Activated naive CD8-positive, alpha-beta T cell treated with anti-CD3 and anti-CD28 coated beads, Interleukin-2, amount 50 U/mL, for 24 hours (primary cell): ENCODE measurements at regions not wholly inside any gene's neighbourhood (a gene's known extent, or its start where the extent isn't known, plus 50 kb on each side); places are given as distances from the start of the nearest gene placed in this dataset.

Experiments used
- ATAC-seq: fragments of 150-1000 bp; cut with Tn5 transposase; one replicate; pipeline ENCODE4 v1.10.0; 2021
- DNase-seq: peaks from one replicate; pipeline ENCODE4 v3.0.0; 2021
- H3K27ac Mint-ChIP-seq: one replicate; pipeline ENCODE4 v1.8.0; 2021; ENCODE audit warnings: mild to moderate bottlenecking, mixed read lengths
- H3K27me3 Mint-ChIP-seq: one replicate; pipeline ENCODE4 v1.8.0; 2021; ENCODE audit warnings: mixed read lengths
- H3K36me3 Mint-ChIP-seq: one replicate; pipeline ENCODE4 v1.8.0; 2021; ENCODE audit warnings: low read depth, mixed read lengths
- H3K4me1 Mint-ChIP-seq: one replicate; pipeline ENCODE4 v1.8.0; 2021; ENCODE audit warnings: mixed read lengths
- H3K4me3 Mint-ChIP-seq: one replicate; pipeline ENCODE4 v1.8.0; 2021; ENCODE audit warnings: mild to moderate bottlenecking, moderate library complexity, mixed read lengths
- H3K9me3 Mint-ChIP-seq: one replicate; pipeline ENCODE4 v1.8.0; 2021; ENCODE audit warnings: mixed read lengths

GRCh38 chr1:4353090-4353856, 301.1 kb upstream of the AJAP1 start:
- no peak for ATAC-seq
- H3K4me1 Mint-ChIP-seq = no peaks in the 10 kb centered on the region
- no peak for DNase-seq
- no peak overlapping the region for H3K27ac Mint-ChIP-seq
- H3K36me3 Mint-ChIP-seq = no peaks in the 10 kb centered on the region
- H3K27me3 Mint-ChIP-seq = no peaks in the 10 kb centered on the region
- no peak overlapping the region for H3K4me3 Mint-ChIP-seq
- no peaks in the 10 kb centered on the region for H3K9me3 Mint-ChIP-seq

- no peaks in the 10 kb centered on the region for H3K36me3 Mint-ChIP-seq
- no peak for DNase-seq
- no peaks in the 10 kb centered on the region for H3K27me3 Mint-ChIP-seq
- no peak overlapping the region for H3K27ac Mint-ChIP-seq
- no peaks in the 10 kb centered on the region for H3K9me3 Mint-ChIP-seq
- H3K4me3 Mint-ChIP-seq = no peak overlapping the region
- ATAC-seq = no peak
- H3K4me1 Mint-ChIP-seq = no peaks in the 10 kb centered on the region
Observed at GRCh38 chr1:4355839-4356238, 298.6 kb upstream of the AJAP1 start.

GRCh38 chr1:4362314-4363044, 291.9 kb upstream of the AJAP1 start:
- Mint-ChIP-seq H3K4me1 (no peaks in the 10 kb centered on the region), H3K36me3 (no peaks in the 10 kb centered on the region), H3K9me3 (no peaks in the 10 kb centered on the region)

GRCh38 chr1:4366091-4366490, 288.3 kb upstream of the AJAP1 start:
- Mint-ChIP-seq H3K27me3 (no peaks in the 10 kb centered on the region), H3K27ac (no peak overlapping the region), H3K4me1 (no peaks in the 10 kb centered on the region), H3K9me3 (no peaks in the 10 kb centered on the region), H3K36me3 (no peaks in the 10 kb centered on the region), H3K4me3 (no peak overlapping the region)
- DNase-seq (no peak), ATAC-seq (no peak)

More at GRCh38 chr1:4362314-4363044, 291.9 kb upstream of the AJAP1 start:
- ATAC-seq = no peak
- H3K27me3 Mint-ChIP-seq = no peaks in the 10 kb centered on the region
- DNase-seq = no peak
- no peak overlapping the region for H3K27ac Mint-ChIP-seq
- H3K4me3 Mint-ChIP-seq = no peak overlapping the region

DNA sequence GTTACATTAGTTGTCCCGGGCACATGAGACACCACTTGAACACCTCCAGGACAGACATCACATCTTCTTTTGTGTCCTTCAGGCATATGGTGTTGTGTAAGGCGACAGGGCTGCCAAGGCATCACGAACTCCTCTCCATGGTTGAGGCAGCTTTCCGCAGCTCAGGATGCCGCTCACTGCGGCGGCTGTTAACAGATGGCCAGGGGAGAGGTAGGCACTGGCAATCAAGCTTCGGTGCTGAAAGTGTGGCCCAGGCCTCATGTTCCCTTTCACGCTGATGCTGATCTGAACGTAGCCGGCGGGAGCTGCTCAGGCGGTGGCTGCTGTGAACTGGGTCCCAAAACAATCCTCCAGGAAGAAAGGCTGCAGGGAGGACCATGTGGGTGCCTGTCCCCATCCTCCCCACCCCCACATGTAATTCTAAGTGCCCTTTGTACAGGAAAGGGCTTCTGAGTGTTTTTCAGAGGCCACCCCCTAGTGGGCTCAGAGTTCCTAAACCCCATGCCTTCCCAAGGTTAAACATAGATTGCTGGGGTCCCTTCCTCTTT, 287.1 kb upstream of the AJAP1 start:
- Mint-ChIP-seq H3K4me1 (no peaks in the 10 kb centered on the region), H3K9me3 (no peaks in the 10 kb centered on the region), H3K4me3 (no peak overlapping the region), H3K27ac (no peak overlapping the region), H3K36me3 (no peaks in the 10 kb centered on the region), H3K27me3 (no peaks in the 10 kb centered on the region)
- ATAC-seq (no peak), DNase-seq (no peak)

- H3K9me3 Mint-ChIP-seq = no peaks in the 10 kb centered on the region
- DNase-seq (no peak), ATAC-seq (no peak)
- no peaks in the 10 kb centered on the region for H3K27me3 Mint-ChIP-seq
- H3K27ac Mint-ChIP-seq = no peak overlapping the region
- H3K36me3 Mint-ChIP-seq = no peaks in the 10 kb centered on the region
- no peak overlapping the region for H3K4me3 Mint-ChIP-seq
- no peaks in the 10 kb centered on the region for H3K4me1 Mint-ChIP-seq
Observed at GRCh38 chr1:4369335-4369734, 285.1 kb upstream of the AJAP1 start.

GRCh38 chr1:4371849-4372248, 282.6 kb upstream of the AJAP1 start:
- Mint-ChIP-seq H3K27me3 (peaks cover 2% of the 10 kb centered on the region), H3K36me3 (no peaks in the 10 kb centered on the region), H3K4me1 (no peaks in the 10 kb centered on the region), H3K4me3 (no peak overlapping the region), H3K9me3 (no peaks in the 10 kb centered on the region), H3K27ac (no peak overlapping the region)
- ATAC-seq (no peak), DNase-seq (no peak)

DNA sequence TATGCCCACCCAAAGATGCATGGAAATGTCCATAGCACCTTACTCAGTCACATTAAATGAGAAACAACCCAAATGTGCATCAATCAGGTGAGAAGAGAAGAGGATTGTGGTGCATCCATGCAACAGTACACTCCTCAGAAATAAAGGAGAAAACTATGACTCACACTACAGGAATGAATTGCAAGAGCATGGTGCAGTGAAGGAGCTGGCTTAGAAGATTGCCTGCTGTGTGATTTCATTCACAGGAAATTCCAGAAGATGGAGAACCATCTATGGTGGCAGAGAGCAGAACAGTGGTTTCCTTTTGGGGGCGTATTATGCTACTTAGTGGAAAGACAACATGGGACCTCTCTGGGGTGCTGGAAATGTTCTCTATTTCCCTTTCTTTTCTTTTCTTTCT, 278.6 kb upstream of the AJAP1 start:
- ATAC-seq (no peak), DNase-seq (no peak)
- no peak overlapping the region for H3K27ac Mint-ChIP-seq
- H3K27me3 Mint-ChIP-seq = peaks cover 2% of the 10 kb centered on the region
- H3K4me1 Mint-ChIP-seq = peaks cover 9% of the 10 kb centered on the region
- peaks cover 4% of the 10 kb centered on the region for H3K9me3 Mint-ChIP-seq
- peaks cover under 1% of the 10 kb centered on the region for H3K36me3 Mint-ChIP-seq
- H3K4me3 Mint-ChIP-seq = no peak overlapping the region

DNA sequence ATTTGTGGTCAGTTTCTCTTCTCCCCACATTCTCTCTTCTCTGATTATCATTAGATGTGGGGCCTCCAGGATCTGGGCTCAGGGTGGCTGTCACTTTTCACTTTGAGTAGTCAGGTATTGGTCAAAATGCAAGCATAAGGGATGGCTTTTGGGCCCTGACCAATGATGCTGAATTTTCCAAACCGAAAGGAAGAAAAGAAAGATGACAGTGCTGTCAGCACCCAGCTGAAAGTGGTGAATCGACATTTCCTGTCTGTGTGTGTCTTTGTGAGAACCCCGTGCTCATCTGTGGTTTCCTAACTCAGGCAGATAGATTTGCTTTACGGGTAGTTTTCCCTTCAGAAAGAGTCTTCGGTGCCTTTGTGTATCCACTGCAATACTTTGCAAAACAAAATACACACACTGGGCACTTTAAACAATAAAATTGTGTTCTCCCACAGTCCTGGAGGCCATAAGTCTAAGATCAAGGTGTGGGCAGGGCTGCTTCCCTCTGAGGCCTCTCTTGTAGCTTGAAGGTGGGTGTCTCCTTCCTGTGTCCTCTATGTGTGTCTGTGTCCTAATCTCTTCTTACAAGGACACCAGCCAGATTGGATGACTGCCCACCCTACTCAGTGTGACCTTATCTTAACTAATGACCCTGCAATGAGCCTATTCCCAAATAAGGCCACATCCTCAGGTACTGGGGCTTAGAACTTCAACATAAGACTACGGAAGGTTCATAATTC, 274.8 kb upstream of the AJAP1 start:
- ATAC-seq (peak; percentile 73), DNase-seq (no peak)
- Mint-ChIP-seq H3K36me3 (peaks cover 4% of the 10 kb centered on the region), H3K4me1 (peaks cover 9% of the 10 kb centered on the region), H3K4me3 (no peak overlapping the region), H3K9me3 (peaks cover 14% of the 10 kb centered on the region), H3K27ac (no peak overlapping the region), H3K27me3 (peaks cover 2% of the 10 kb centered on the region)

GRCh38 chr1:4380564-4381168, 273.7 kb upstream of the AJAP1 start:
- Mint-ChIP-seq H3K4me3 (no peak overlapping the region), H3K9me3 (peaks cover 18% of the 10 kb centered on the region), H3K27me3 (peaks cover 2% of the 10 kb centered on the region), H3K27ac (no peak overlapping the region), H3K36me3 (peaks cover 4% of the 10 kb centered on the region), H3K4me1 (peaks cover 9% of the 10 kb centered on the region)
- ATAC-seq = peak; percentile 45
- no peak for DNase-seq

DNA sequence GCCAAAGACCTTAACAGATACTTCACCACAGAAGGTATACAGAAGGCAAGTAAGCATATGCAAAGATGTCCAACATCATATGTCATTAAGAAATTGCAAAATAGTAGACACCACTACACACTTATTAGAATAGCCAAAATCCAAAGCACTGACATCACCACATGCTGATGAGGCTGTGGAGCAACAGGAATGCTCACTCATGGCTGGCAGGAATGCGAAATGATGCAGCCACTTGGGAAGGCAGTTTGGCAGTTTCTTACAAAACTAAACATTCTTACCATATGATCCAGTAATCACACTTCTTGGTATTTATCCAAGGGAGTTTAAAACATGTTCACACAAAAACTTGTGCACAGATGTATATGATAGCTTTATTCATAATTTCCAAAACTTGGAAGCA, 261.2 kb upstream of the AJAP1 start:
- no peak for ATAC-seq
- no peaks in the 10 kb centered on the region for H3K36me3 Mint-ChIP-seq
- H3K9me3 Mint-ChIP-seq = peaks cover 13% of the 10 kb centered on the region
- no peaks in the 10 kb centered on the region for H3K27me3 Mint-ChIP-seq
- H3K4me1 Mint-ChIP-seq = no peaks in the 10 kb centered on the region
- no peak for DNase-seq
- H3K4me3 Mint-ChIP-seq = no peak overlapping the region
- H3K27ac Mint-ChIP-seq = no peak overlapping the region

DNA sequence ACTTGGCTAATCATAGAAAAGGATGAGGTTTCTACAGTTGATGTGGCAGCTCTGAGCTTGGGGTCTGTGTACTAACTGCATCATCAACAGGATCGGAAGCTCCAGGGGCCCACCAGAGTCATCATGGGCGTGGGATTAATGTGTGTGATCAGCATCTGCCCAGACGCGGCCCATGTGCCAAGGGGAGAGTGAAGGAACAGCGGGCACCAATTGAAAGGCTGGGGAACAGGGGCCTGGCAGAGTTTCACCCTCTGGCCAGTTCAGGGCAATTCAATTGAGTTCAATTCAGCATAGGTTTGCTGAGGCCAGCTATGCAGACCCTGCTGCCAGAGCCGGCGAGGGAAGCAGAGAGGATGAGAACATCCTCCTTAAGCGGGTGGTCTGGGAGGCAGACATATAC, 260.0 kb upstream of the AJAP1 start:
- peaks cover 13% of the 10 kb centered on the region for H3K9me3 Mint-ChIP-seq
- ATAC-seq (no peak), DNase-seq (no peak)
- H3K4me1 Mint-ChIP-seq = no peaks in the 10 kb centered on the region
- H3K4me3 Mint-ChIP-seq = no peak overlapping the region
- H3K27me3 Mint-ChIP-seq = no peaks in the 10 kb centered on the region
- H3K36me3 Mint-ChIP-seq = no peaks in the 10 kb centered on the region
- no peak overlapping the region for H3K27ac Mint-ChIP-seq

GRCh38 chr1:4395158-4395557, 259.3 kb upstream of the AJAP1 start:
- peaks cover 13% of the 10 kb centered on the region for H3K9me3 Mint-ChIP-seq
- H3K27me3 Mint-ChIP-seq = no peaks in the 10 kb centered on the region
- H3K27ac Mint-ChIP-seq = no peak overlapping the region
- ATAC-seq (peak; percentile 15), DNase-seq (no peak)
- no peak overlapping the region for H3K4me3 Mint-ChIP-seq
- H3K36me3 Mint-ChIP-seq = no peaks in the 10 kb centered on the region
- H3K4me1 Mint-ChIP-seq = no peaks in the 10 kb centered on the region

- DNase-seq = no peak
- ATAC-seq = no peak
- Mint-ChIP-seq H3K27ac (no peak overlapping the region), H3K36me3 (no peaks in the 10 kb centered on the region), H3K4me1 (no peaks in the 10 kb centered on the region), H3K4me3 (no peak overlapping the region), H3K27me3 (no peaks in the 10 kb centered on the region), H3K9me3 (peaks cover 13% of the 10 kb centered on the region)
Observed at GRCh38 chr1:4395676-4396075, 258.7 kb upstream of the AJAP1 start.
